OCI-LY7 (cell line): ENCODE measurements at regions not wholly inside any gene's neighbourhood (a gene's known extent, or its start where the extent isn't known, plus 50 kb on each side); places are given as distances from the start of the nearest gene placed in this dataset.

Experiments used
- EZH2phosphoT487 ChIP-seq: fragments of 200-600 bp; sonication (generic); IDR thresholded peaks from 2 replicates; pipeline ENCODE4 v1.6.1; 2018; ENCODE audit warnings: low read depth, borderline replicate concordance, mild to moderate bottlenecking, mixed run types, antibody characterized with exemption, low read length, moderate library complexity, mixed read lengths
- TF ChIP-seq, protein P1 (sequence below): fragments of 200-600 bp; sonication (generic); conservative IDR thresholded peaks from 2 replicates; pipeline ENCODE4 v1.5.1; 2014; ENCODE audit warnings: mild to moderate bottlenecking, antibody characterized with exemption, low read length, moderate library complexity, mixed read lengths

DNA sequence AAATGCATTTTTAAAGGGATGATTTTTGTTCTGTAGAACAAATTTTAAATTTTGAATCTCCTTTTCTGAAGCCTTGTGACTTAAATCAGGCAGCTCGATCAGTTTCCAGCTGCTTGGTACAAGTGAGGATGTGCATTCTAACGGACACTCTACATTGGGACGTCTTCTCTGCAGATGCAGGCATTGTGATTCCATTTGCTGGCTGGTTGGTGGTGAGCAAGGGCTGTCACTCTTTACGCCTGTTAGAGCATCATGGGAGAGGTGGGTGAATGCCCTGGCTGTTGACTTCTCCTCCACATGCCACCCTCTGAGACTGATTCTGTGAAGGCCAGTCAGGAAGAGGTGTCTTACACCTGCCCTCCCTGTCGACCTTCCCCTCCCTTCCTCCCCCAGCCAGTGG, 240.5 kb upstream of the RNF32 start:
- TF ChIP-seq, protein P1, sequence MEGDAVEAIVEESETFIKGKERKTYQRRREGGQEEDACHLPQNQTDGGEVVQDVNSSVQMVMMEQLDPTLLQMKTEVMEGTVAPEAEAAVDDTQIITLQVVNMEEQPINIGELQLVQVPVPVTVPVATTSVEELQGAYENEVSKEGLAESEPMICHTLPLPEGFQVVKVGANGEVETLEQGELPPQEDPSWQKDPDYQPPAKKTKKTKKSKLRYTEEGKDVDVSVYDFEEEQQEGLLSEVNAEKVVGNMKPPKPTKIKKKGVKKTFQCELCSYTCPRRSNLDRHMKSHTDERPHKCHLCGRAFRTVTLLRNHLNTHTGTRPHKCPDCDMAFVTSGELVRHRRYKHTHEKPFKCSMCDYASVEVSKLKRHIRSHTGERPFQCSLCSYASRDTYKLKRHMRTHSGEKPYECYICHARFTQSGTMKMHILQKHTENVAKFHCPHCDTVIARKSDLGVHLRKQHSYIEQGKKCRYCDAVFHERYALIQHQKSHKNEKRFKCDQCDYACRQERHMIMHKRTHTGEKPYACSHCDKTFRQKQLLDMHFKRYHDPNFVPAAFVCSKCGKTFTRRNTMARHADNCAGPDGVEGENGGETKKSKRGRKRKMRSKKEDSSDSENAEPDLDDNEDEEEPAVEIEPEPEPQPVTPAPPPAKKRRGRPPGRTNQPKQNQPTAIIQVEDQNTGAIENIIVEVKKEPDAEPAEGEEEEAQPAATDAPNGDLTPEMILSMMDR = no peak
- no peak for TF ChIP-seq EZH2phosphoT487
